Thoracic aorta (tissue), 2 donors: ENCODE measurements at regions not wholly inside any gene's neighbourhood (a gene's known extent, or its start where the extent isn't known, plus 50 kb on each side); places are given as distances from the start of the nearest gene placed in this dataset.
A peak's percentile ranks its signal among the peaks of the same experiment; 100 is the strongest.
"Not testable (repeated sequence)": the region's sequence is repeated elsewhere in the genome, so short reads cannot be mapped to it uniquely, and the experiment has no call there.

Experiments used
- ATAC-seq: fragments of 150-250 bp; one replicate; pipeline ENCODE4 v1.8.0; 2017; ENCODE audit warnings: low read depth; ENCODE audit not compliant: insufficient number of reproducible peaks, low FRiP score
- DNase-seq: peaks from one replicate; pipeline ENCODE4 v3.0.0-alpha.2; 2020; ENCODE audit warnings: low spot score
- H3K27ac ChIP-seq, 2 donors: fragments of 200-600 bp; sonication (generic); 1 replicate in 1 of 2; 2 replicates in 1 of 2; pipeline ENCODE4 v1.5.1; 2016; ENCODE audit warnings: mild to moderate bottlenecking in 2 of 2, moderate library complexity in 2 of 2
- H3K27me3 ChIP-seq: fragments of 200-600 bp; sonication (generic); replicated peaks from 2 replicates; pipeline ENCODE4 v1.6.0; 2016; ENCODE audit warnings: mild to moderate bottlenecking; ENCODE audit not compliant: insufficient read depth
- H3K36me3 ChIP-seq: fragments of 200-600 bp; sonication (generic); one replicate; pipeline ENCODE4 v1.5.1; 2016
- H3K4me1 ChIP-seq, 2 donors: fragments of 200-600 bp; sonication (generic); 1 replicate in 1 of 2; 2 replicates in 1 of 2; pipeline versions ENCODE4 v1.5.1 to v1.6.0; 2016; ENCODE audit warnings: low read depth in 2 of 2, mild to moderate bottlenecking in 1 of 2; ENCODE audit not compliant: control insufficient read depth in 1 of 2
- H3K4me3 ChIP-seq: fragments of 200-600 bp; sonication (generic); 2 replicates; pipeline ENCODE4 v1.5.1; 2016; ENCODE audit warnings: mild to moderate bottlenecking
- H3K9me3 ChIP-seq: fragments of 200-600 bp; sonication (generic); 2 replicates; pipeline ENCODE4 v1.5.1; 2016
- TF ChIP-seq, protein P1 (sequence below): fragments of 200-600 bp; sonication (generic); IDR thresholded peaks from one replicate; pipeline ENCODE4 v1.5.1; 2019; ENCODE audit warnings: antibody characterized with exemption

DNA sequence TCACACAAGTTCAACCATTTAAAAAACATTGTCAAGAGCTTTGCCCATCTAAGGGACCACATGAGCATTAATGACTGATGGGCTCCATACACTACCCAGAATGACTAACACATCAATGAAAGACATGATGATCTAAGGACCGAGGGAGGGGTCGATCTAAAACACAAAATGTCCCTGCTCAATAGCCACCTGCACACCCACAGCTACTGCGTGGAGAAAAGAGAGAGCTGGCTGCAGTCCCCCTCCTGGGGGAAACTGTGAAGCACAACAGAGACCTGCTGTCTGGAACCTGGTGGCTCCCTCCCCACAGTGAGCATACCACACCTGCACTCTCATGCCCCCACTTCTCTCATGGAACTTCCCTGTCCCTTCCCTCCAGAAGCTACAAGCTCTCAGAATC lies 130.1 kb upstream of the ERG start:
- TF ChIP-seq, protein P1, sequence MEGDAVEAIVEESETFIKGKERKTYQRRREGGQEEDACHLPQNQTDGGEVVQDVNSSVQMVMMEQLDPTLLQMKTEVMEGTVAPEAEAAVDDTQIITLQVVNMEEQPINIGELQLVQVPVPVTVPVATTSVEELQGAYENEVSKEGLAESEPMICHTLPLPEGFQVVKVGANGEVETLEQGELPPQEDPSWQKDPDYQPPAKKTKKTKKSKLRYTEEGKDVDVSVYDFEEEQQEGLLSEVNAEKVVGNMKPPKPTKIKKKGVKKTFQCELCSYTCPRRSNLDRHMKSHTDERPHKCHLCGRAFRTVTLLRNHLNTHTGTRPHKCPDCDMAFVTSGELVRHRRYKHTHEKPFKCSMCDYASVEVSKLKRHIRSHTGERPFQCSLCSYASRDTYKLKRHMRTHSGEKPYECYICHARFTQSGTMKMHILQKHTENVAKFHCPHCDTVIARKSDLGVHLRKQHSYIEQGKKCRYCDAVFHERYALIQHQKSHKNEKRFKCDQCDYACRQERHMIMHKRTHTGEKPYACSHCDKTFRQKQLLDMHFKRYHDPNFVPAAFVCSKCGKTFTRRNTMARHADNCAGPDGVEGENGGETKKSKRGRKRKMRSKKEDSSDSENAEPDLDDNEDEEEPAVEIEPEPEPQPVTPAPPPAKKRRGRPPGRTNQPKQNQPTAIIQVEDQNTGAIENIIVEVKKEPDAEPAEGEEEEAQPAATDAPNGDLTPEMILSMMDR = peak; percentile 15
- H3K36me3 ChIP-seq = no peaks in the 10 kb centered on the region
- ATAC-seq = no peak
- no peak overlapping the region for H3K4me3 ChIP-seq
- no peaks in the 10 kb centered on the region for H3K27me3 ChIP-seq
- peak overlapping the region; percentile 3 to 28 for H3K27ac ChIP-seq
- H3K4me1 ChIP-seq = peaks cover 8 to 61% of the 10 kb centered on the region in 2 donors
- H3K9me3 ChIP-seq = no peaks in the 10 kb centered on the region
- no peak for DNase-seq

DNA sequence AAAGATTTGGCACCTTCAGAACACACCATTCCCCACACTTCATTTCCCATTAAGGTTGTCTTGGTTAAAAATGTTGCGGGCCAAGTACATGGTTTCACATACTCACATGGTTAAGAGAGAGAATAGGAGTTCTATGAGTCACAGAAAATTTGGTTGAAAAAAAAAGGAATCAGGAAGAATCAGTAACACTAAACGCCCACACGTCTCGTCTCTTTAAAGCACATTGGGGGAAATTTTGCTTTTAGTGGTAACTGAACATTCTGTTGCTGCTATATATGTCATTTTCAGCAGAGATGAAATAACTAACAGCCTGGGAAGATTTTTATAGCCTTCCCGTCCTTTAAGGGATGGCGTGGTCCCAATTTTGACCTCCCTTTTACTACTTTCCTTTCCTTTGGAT lies 132.9 kb upstream of the ERG start:
- Histone ChIP-seq H3K4me3 (peak overlapping the region; percentile 43), H3K9me3 (no peaks in the 10 kb centered on the region), H3K4me1 (peaks cover 8 to 55% of the 10 kb centered on the region in 2 donors), H3K27me3 (no peaks in the 10 kb centered on the region), H3K27ac (peak overlapping the region; percentile 37 to 61), H3K36me3 (no peaks in the 10 kb centered on the region)
- DNase-seq (no peak), ATAC-seq (no peak)
- TF ChIP-seq, protein P1 = no peak

DNA sequence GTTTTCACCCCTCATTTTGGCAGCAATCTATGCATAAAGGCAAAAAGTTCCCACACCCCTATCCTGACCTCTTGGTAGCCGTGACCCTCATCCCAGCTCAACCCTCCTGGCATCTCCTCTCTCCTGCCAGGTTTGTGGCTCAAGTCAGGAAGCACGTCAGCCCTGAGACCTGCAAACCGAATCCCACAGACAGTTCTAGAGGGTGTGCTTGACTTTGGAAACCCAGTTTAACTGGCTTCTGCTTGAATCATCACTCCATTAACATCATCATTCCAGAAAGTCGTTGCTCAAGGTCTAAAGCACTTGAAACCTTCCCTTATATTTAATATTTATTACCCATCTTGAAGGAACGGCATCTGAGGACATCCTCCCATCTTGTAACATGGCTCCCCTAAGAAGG lies 133.4 kb upstream of the ERG start:
- ATAC-seq (no peak), DNase-seq (no peak)
- Histone ChIP-seq H3K36me3 (no peaks in the 10 kb centered on the region), H3K27ac (peak overlapping the region; percentile 37 to 61), H3K4me3 (peak overlapping the region; percentile 43), H3K9me3 (no peaks in the 10 kb centered on the region), H3K4me1 (peaks cover 11 to 60% of the 10 kb centered on the region in 2 donors), H3K27me3 (no peaks in the 10 kb centered on the region)
- TF ChIP-seq, protein P1 = no peak

- peak overlapping the region in 1 of 2 donors; percentile 41 for H3K27ac ChIP-seq
- H3K36me3 ChIP-seq = no peaks in the 10 kb centered on the region
- no peaks in the 10 kb centered on the region for H3K9me3 ChIP-seq
- TF ChIP-seq, protein P1 = no peak
- ATAC-seq = no peak
- peaks cover 12 to 69% of the 10 kb centered on the region in 2 donors for H3K4me1 ChIP-seq
- no peak overlapping the region for H3K4me3 ChIP-seq
- DNase-seq = no peak
- no peaks in the 10 kb centered on the region for H3K27me3 ChIP-seq
Observed at GRCh38 chr21:38637161-38637560, 138.9 kb upstream of the ERG start.

DNA sequence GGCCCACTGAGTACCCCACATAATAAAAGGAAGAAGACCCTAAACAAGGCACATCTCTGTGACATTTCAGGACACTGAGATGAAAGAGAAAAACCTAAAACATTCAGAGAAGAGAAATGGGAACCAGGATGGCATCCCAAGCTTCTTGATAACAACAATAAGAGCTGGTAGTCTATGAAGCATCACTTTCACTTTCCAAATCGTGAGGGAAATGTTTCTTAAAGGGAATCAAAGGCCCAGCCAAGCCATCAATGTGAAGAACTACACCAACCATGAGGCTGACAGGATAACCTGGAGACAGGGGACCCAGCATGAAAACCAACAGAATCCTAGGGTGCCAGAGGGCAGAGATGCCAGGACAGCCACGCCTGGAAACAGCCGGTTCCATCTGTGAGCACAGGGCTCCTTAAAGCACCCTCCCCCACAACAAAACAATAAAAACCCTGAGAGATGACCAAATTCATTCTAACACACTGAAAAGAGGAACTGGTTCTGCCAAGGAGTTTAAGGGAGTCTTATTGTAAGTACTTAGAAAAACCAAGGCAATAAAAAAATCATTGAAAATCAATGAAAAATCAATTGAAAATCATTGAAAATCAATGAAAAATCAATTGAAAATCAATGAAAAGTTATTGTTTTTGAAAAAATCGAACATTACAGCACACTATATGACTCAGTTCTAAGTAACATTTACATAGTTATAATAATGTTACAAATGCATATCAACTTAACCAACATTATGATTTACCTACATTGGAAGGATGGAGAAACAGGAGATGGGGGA lies 141.5 kb upstream of the ERG start:
- DNase-seq (no peak), ATAC-seq (no peak)
- peak overlapping the region in 1 of 2 donors; percentile 41 for H3K27ac ChIP-seq
- H3K9me3 ChIP-seq = no peaks in the 10 kb centered on the region
- no peaks in the 10 kb centered on the region for H3K27me3 ChIP-seq
- H3K4me3 ChIP-seq = peak overlapping the region; percentile 60
- TF ChIP-seq, protein P1 = no peak
- peaks cover 20 to 88% of the 10 kb centered on the region in 2 donors for H3K4me1 ChIP-seq
- H3K36me3 ChIP-seq = no peaks in the 10 kb centered on the region

DNA sequence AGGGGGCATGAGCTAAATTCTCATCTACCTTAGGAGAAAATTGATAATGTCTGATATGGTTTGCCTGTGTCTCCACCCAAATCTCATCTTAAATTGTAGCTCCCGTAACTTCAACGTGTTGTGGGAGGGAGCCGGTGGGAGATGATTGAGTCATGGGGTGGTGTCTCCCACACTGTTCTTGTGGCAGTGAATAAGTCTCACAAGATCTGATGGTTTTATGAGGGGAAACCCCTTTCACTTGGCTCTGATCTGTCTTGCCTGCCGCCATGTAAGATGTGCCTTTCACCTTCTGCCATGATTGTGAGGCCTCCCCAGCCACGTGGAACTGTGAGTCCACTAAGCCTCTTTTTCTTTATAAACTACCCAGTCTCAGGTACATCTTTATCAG lies 142.1 kb upstream of the ERG start:
- H3K27me3 ChIP-seq, H3K36me3 ChIP-seq, DNase-seq, H3K4me3 ChIP-seq, ATAC-seq, H3K9me3 ChIP-seq, H3K27ac ChIP-seq: not testable (repeated sequence)
- peaks cover 21 to 94% of the 10 kb centered on the region in 2 donors for H3K4me1 ChIP-seq
